ENCODE measurements at regions not wholly inside any gene's neighbourhood (a gene's known extent, or its start where the extent isn't known, plus 50 kb on each side); places are given as distances from the start of the nearest gene placed in this dataset.

- DNase-seq (ENCODE audit: low spot score in 2 of 2) (no peak), FAIRE-seq (no peak)
These were observed 434.7 kb downstream of the FOXO1 start for GRCh38 chr13:40231751-40232150.

GRCh38 chr13:40232311-40233040, 434.0 kb downstream of the FOXO1 start:
- DNase-seq (ENCODE audit: low spot score in 2 of 2): no peak
- FAIRE-seq: no peak

GRCh38 chr13:40233731-40234195, 432.7 kb downstream of the FOXO1 start:
- DNase-seq (ENCODE audit: low spot score in 2 of 2) (no peak), FAIRE-seq (no peak)

- FAIRE-seq: no peak
- DNase-seq (ENCODE audit: low spot score in 2 of 2): no peak
These were observed 431.2 kb downstream of the FOXO1 start for GRCh38 chr13:40235160-40235796.

DNA sequence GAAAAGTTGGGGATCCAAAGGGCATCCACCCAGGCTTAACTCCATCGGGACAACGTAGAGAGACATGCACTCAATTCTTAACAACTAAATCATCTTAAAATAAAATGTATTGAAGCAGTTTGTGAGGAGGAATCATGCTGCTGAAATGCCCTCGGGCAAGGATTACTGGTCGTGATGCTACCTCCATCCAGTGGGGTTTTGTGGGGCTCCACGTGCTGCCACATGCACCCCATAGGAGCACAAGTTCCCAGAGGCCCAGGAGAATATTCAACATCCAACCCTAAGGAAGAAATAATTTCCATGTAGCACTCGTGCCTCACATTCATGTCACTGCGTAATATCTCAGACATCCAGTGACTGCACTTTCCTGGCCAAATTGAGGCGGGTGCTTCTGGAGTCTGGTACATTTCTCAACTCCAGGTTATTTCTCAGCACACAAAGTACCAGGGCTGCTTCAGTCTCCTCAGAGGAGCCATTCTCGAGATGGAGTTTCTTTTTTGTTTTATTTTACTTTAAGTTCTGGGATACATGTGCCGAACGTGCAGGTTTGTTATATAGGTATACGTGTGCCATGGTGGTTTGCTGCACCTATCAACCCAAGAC, 429.8 kb downstream of the FOXO1 start:
- FAIRE-seq (no peak), DNase-seq (ENCODE audit: low spot score in 2 of 2) (no peak)

DNA sequence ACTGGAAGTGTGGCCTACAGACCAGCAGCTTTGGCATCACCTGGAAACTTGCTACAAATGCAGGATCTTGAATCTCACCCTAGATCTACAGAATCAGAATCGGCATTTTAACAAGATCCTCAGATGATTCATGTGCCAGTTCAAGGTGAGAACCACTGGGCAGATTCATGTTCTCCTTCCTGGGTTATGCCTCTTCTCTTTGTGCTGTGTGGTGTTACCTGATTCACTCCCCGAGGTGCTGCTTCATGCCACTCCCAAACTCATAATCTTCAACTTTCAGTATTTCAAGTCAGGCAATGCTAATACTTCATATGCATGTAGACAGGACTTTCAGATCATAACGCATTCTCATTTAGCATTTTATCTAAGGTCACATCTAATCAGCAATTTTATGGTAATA, 427.7 kb downstream of the FOXO1 start:
- FAIRE-seq (no peak), DNase-seq (ENCODE audit: low spot score in 2 of 2) (no peak)

DNA sequence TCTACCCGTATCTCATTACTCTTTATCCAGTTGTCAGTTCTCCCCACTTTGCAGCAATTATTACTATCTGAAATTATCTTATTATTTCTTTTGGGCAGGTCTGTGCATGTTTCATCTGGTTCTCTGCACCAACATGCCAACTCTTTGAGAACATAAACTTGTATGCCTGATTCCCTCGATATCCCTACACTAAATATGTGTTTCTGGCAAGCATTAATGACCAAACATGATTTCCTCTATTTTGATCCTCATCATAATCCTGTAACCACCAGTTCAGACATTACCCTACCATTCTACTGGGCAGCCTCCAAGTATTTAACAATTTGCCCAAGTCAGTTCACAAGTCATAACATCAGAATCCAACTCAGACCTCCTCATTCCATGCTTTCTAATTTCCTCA, 426.1 kb downstream of the FOXO1 start:
- DNase-seq (ENCODE audit: low spot score in 2 of 2): no peak
- FAIRE-seq: no peak

DNA sequence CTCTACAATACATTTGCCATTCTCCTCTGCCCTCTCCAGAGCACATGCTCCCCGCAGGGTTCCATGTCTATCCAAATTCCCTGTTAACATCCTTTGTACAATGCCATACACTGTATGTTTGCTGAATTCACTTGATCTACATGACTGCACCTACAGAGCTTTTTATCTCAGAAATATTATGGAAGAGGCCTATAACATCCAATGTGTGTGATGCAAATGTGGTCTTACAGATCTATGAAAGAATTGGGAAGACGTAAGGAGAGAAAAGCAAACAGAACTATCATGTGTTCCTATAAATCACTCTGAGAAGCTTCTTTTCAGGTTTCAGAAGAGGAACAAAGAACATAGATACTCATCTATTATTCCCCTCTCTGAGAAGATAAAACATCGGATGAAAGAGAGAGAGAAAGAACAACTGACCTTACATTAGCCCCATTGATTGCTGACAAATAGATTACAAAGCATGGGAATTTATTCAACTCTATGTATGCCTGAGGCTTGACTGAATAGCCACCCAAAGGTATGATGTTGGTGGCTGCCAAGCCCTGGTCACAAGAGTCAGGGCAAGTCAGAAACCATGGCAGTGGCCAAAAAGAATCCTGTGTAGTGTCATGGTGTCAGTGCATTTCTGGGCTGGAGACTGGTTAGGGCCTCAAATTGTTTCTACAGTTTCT, 425.2 kb downstream of the FOXO1 start:
- FAIRE-seq: no peak

DNA sequence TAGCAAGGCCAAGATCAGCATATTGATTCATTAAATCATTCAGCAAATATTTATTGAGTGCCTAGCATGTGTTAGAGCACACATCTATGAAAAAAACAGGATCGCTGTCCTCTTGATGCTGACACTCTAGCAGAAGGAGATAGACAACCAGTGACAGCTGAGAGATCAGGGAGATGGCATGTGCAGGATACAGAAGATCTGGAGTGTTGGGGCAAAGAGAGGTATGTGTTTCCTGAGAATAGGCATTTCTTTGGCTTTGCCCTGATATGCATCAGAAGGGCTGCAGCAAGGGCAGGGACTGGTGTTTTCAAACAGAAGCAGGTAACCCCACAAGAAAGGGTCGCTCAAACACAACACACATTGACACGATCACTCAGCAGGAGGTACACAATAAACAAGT, 423.4 kb downstream of the FOXO1 start:
- no peak for DNase-seq (ENCODE audit: low spot score in 2 of 2)
- FAIRE-seq: no peak

More for the DNA sequence above, 425.2 kb downstream of the FOXO1 start:
- no peak for DNase-seq (ENCODE audit: low spot score in 2 of 2)

- FAIRE-seq (no peak), DNase-seq (ENCODE audit: low spot score in 2 of 2) (no peak)
These were observed 422.5 kb downstream of the FOXO1 start for GRCh38 chr13:40243982-40244381.

DNA sequence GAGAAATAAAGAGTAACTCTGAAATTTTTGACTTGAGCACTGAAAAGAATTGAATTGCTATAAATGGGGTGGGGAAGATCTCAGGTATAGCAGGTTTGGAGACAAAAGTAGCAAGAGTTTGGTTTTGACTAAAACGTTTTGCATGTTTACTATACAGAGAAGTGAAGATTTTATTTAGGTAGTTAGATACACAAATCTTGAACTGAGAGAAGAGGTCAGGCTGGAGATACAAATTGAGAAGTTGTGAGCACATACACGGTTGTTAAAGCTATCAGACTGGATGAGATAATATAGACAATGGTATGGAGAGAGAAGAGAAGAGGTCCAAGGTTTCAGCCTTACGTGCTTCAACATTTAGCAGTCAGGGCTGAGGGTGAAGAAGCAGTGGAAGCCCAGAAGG, 420.9 kb downstream of the FOXO1 start:
- no peak for DNase-seq (ENCODE audit: low spot score in 2 of 2)
- no peak for FAIRE-seq

- DNase-seq (ENCODE audit: low spot score in 2 of 2): no peak
- FAIRE-seq: no peak
These were observed 418.6 kb downstream of the FOXO1 start for GRCh38 chr13:40247845-40248244.

DNA sequence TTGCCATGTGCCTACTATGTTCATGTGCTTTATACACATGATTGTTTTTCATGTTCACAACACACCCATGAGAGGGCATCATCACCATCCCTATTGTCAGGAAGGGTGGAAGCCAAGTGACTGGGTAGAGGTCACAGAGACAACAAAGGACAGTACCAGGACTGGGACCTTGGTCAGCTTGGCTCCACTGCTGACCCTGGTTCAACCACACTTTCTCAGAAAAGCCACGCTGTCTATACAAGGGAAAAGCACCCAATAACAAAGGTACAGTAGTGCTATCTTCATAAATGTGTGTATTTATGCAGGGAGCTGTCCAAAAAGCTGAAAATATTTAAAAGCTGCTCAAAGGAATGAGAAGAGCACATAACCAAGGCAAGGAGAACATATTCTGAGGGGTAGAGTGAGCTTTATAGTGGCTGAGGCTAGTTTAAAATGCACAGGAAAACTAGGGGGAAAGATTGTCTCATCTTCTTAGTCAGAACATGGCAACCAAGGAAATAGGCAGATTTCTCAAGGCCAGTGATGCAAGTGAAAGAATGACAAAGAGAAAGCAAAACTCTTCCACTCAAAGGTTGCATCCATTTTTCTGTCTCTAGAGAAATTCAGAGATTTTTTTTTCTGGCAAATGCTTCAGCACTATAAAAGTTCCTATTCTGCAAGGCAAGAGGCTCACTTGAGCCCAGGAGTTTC, 415.0 kb downstream of the FOXO1 start:
- DNase-seq (ENCODE audit: low spot score in 2 of 2) (no peak), FAIRE-seq (no peak)

GRCh38 chr13:40252241-40252640, 414.2 kb downstream of the FOXO1 start:
- DNase-seq (ENCODE audit: low spot score in 2 of 2): no peak
- FAIRE-seq: no peak

- FAIRE-seq: no peak
These were observed 413.8 kb downstream of the FOXO1 start for GRCh38 chr13:40252676-40253075.

DNA sequence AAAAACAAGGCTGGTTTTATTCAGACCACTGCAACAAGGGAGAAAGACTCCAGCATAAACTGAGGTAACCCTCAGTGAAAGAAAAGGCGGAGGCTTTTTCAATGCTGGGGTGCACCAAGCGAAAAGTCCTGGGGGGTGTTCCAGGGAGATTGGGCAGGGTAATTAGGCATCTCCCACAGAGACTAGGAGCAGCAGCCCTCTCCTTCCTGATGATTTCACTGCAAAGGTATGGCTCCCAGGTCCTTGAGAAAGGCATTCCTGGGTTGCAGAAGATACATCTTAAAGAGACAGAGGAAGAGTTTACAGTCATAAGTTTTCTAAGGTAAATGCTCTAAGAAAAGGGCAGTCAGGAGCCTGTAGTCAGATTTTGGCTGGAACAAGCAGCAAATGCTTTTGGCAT, 412.0 kb downstream of the FOXO1 start:
- no peak for DNase-seq (ENCODE audit: low spot score in 2 of 2)

More at GRCh38 chr13:40252676-40253075, 413.8 kb downstream of the FOXO1 start:
- no peak for DNase-seq (ENCODE audit: low spot score in 2 of 2)

GRCh38 chr13:40255551-40255950, 410.9 kb downstream of the FOXO1 start:
- DNase-seq (ENCODE audit: low spot score in 2 of 2) (no peak), FAIRE-seq (no peak)

More for the DNA sequence above, 412.0 kb downstream of the FOXO1 start:
- FAIRE-seq: no peak

DNA sequence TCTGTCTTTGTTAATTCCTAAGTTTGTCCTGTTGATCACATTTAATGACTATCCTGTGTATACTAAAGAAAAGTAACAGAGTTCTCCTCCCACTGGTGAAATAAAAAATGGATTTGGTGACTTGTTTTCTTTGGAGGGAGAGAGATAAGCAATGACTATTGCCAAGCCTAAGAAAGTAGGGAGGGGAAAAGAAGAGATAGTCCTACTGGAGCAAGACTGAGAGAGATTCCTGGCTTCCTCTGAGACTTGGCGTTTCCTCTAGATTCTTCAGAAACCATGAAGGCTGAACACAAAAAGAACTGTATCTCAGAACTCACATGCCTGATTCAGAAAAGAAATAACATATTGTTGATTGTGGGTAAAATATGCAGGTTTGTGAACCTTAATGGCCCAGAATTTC, 406.5 kb downstream of the FOXO1 start:
- no peak for FAIRE-seq
- DNase-seq (ENCODE audit: low spot score in 2 of 2): no peak

GRCh38 chr13:40261336-40261735, 405.1 kb downstream of the FOXO1 start:
- no peak for DNase-seq (ENCODE audit: low spot score in 2 of 2)
- no peak for FAIRE-seq

DNA sequence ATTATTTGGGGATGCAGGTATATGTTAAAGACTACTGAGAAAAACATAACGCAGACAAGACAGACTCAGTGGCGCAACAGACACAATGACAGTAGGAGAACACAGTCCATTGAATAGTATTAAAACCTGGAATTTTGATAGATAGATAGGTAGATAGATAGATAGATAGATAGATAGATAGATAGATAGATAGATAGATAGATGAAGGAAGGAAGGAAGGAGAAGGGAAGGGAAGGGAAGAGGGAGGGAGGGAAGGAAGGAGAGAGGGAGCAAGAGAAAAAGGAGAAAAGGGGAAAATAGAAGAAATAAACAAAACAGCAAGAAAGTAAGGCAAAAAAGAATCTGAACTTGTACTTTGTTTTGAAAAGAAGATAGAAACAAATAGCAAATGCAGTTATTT, 404.5 kb downstream of the FOXO1 start:
- no peak for DNase-seq (ENCODE audit: low spot score in 2 of 2)
- FAIRE-seq: no peak

- no peak for FAIRE-seq
- no peak for DNase-seq (ENCODE audit: low spot score in 2 of 2)
These were observed 397.4 kb downstream of the FOXO1 start for GRCh38 chr13:40269086-40269485.
